ENCODE measurements at regions not wholly inside any gene's neighbourhood (a gene's known extent, or its start where the extent isn't known, plus 50 kb on each side); places are given as distances from the start of the nearest gene placed in this dataset.

DNA sequence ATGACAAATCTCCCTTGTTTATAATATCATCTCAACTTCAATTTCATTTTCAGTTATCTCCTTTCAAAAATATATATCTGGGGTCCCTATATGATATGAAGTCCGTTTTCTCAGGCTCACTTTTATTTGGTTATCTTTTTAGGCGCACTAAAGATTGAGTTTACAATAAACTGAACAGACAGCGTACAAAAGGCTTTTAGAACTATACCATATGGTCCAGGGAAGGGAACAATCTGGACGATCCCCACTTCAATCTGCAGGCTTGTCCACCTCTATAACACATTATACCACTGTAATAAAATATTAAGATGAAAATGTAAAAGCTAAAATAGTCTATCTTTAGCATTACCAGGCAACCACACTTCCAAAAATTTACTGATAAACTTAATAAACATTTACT is 289.9 kb downstream of the ZEB2 start:
- Histone ChIP-seq H2BK5ac (ENCODE audit: insufficient read length, low read length) (no peak overlapping the region), H2AFZ (ENCODE audit: low read length) (no peak overlapping the region), H3K56ac (ENCODE audit: insufficient read length, low read depth, low read length) (no peak overlapping the region), H3K27me3 (ENCODE audit: insufficient read depth, low read length) (no peaks in the 10 kb centered on the region), H2BK20ac (ENCODE audit: low read depth, low read length, poor library complexity, severe bottlenecking) (no peak overlapping the region), H3K27ac (ENCODE audit: insufficient read length, low read depth, low read length) (no peak overlapping the region), H2BK12ac (ENCODE audit: insufficient read length, low read depth, low read length) (no peak overlapping the region), H4K5ac (ENCODE audit: insufficient read length, low read depth, low read length) (no peak overlapping the region), H2AK5ac (ENCODE audit: insufficient read length, low read length) (no peak overlapping the region), H3K4me2 (ENCODE audit: insufficient read depth, insufficient read length, low read length) (no peak overlapping the region), H3T11ph (ENCODE audit: low read length) (no peak overlapping the region), H3K4me1 (ENCODE audit: insufficient read depth, low read length) (peaks cover 4% of the 10 kb centered on the region; the same call in 1 of the 2 replicates), H3K14ac (ENCODE audit: insufficient read depth, low read length) (no peak overlapping the region), H3K18ac (ENCODE audit: insufficient read length, low read depth, low read length) (no peak overlapping the region), H3K79me1 (ENCODE audit: insufficient read depth, low read depth, low read length, poor library complexity, severe bottlenecking) (no peaks in the 10 kb centered on the region), H3K79me2 (ENCODE audit: insufficient read depth, low read length) (no peaks in the 10 kb centered on the region), H2BK120ac (ENCODE audit: low read depth, low read length, poor library complexity, severe bottlenecking) (no peak overlapping the region), H4K91ac (ENCODE audit: insufficient read length, low read depth, low read length) (no peak overlapping the region), H3K23ac (ENCODE audit: insufficient read length, low read depth, low read length) (no peak overlapping the region), H4K20me1 (ENCODE audit: control insufficient read depth, insufficient read depth, insufficient read length) (no peaks in the 10 kb centered on the region), H4K8ac (replicated peaks; ENCODE audit: insufficient read length, low read depth, low read length) (no peak overlapping the region), H3K23me2 (ENCODE audit: insufficient read length, low read depth, low read length, poor library complexity, severe bottlenecking) (no peaks in the 10 kb centered on the region), H3K4ac (ENCODE audit: low read depth, low read length) (no peak overlapping the region), H2BK15ac (ENCODE audit: low read depth, low read length) (no peak overlapping the region), H3K9ac (ENCODE audit: extremely low read depth, insufficient read length, low read length) (no peak overlapping the region), H3K9me3 (ENCODE audit: control insufficient read depth, low read depth, low read length) (no peaks in the 10 kb centered on the region)
- no CpG with 5 or more reads among the region's 4 CpGs for WGBS (ENCODE audit: extremely low coverage, insufficient read length, low lambda C conversion rate)
- Mint-ChIP-seq H3K4me3 (no peak overlapping the region), H3K27ac (peak overlapping the region in 2 of 3 experiments; percentile 23 to 58; a peak in 2 of 7 replicates), H3K4me1 (peaks cover 36 to 37% of the 10 kb centered on the region in 2 experiments), H3K36me3 (ENCODE audit: insufficient read depth in 1 of 3, low read depth in 3 of 3) (no peaks in the 10 kb centered on the region), H3K27me3 (ENCODE audit: low read depth) (no peaks in the 10 kb centered on the region), H3K9me3 (no peaks in the 10 kb centered on the region)
- no peak for DNase-seq
- TF ChIP-seq, protein P1, sequence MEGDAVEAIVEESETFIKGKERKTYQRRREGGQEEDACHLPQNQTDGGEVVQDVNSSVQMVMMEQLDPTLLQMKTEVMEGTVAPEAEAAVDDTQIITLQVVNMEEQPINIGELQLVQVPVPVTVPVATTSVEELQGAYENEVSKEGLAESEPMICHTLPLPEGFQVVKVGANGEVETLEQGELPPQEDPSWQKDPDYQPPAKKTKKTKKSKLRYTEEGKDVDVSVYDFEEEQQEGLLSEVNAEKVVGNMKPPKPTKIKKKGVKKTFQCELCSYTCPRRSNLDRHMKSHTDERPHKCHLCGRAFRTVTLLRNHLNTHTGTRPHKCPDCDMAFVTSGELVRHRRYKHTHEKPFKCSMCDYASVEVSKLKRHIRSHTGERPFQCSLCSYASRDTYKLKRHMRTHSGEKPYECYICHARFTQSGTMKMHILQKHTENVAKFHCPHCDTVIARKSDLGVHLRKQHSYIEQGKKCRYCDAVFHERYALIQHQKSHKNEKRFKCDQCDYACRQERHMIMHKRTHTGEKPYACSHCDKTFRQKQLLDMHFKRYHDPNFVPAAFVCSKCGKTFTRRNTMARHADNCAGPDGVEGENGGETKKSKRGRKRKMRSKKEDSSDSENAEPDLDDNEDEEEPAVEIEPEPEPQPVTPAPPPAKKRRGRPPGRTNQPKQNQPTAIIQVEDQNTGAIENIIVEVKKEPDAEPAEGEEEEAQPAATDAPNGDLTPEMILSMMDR (conservative IDR thresholded peaks at IDR 0.05), result no peak

Measured in H9 (cell line).